ENCODE measurements at regions not wholly inside any gene's neighbourhood (a gene's known extent, or its start where the extent isn't known, plus 50 kb on each side); places are given as distances from the start of the nearest gene placed in this dataset.

DNA sequence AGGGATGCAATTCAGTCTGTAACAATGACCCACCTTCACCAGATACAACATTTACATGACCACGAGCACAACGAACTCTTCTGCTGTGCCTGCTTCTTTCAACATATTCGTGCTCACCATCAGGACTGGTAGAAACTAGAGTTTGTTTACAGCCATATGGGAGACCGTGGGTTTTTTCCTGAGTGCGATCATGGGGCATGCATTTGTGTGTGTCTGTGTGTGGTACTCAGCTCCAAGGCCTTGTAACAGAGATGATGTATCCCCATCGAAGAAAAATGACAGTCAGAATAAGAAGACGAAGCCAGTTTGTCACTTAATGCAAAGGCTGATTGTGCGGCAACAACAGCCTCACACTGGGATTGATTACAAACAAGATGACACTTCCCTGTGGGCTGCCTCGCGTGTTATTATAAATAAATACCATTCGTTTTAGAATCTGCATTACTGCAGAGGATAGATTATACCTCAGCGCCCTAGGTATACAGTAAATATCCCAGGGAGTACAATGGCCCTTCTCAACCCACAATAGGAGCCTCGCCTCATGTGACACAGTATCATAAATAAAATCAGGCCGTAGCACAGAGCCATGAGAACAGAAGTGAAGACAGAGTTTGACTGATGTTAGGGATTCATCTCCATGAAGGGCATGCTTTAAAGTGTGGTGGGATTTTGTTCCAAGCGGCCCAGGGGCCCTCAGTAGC is 97.3 kb upstream of the NOCT start:
- Histone ChIP-seq H3K36me3 (no peaks in the 10 kb centered on the region), H3K4me1 (ENCODE audit: control insufficient read depth in 1 of 2, low read depth in 2 of 2) (peaks cover 0 to 6% of the 10 kb centered on the region in 2 donors), H3K27ac (no peak overlapping the region), H3K4me3 (no peak overlapping the region), H3K27me3 (replicated peaks; ENCODE audit: insufficient read depth) (no peaks in the 10 kb centered on the region), H3K9me3 (no peaks in the 10 kb centered on the region)
- ATAC-seq (ENCODE audit: insufficient number of reproducible peaks, low FRiP score, low read depth) (no peak), DNase-seq (ENCODE audit: low spot score) (no peak)
- TF ChIP-seq CTCF (IDR thresholded peaks at IDR 0.05), result no peak

GRCh38 chr4:138916763-138917162 is 98.8 kb upstream of the NOCT start:
- H3K4me3 ChIP-seq, result no peak overlapping the region
- no peak for DNase-seq (ENCODE audit: low spot score)
- TF ChIP-seq CTCF (IDR thresholded peaks at IDR 0.05), result no peak
- H3K4me1 ChIP-seq (ENCODE audit: control insufficient read depth in 1 of 2, low read depth in 2 of 2), result peaks cover 6 to 11% of the 10 kb centered on the region in 2 donors
- no peaks in the 10 kb centered on the region for H3K27me3 ChIP-seq (replicated peaks; ENCODE audit: insufficient read depth)
- ATAC-seq (ENCODE audit: insufficient number of reproducible peaks, low FRiP score, low read depth), result no peak
- H3K9me3 ChIP-seq, result no peaks in the 10 kb centered on the region
- no peak overlapping the region for H3K27ac ChIP-seq
- no peaks in the 10 kb centered on the region for H3K36me3 ChIP-seq

DNA sequence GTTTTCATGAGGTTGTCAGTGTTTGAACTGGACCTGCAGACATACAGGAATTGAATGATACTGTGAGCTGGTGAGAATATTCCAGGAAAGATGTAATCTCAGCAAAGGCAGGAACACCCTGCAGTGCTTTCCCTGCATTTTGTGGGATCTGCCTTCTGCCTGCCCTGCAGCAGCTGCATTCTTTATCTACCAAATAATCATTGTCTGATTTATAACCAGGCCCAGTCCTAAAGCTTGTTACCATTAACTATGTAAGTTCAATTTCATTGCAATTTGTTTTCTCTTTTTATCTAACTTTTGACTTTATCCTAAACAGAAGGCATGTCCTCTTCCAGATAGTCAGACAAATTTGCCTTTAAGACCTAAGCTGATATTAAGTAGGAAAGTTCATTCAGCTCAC is 99.8 kb upstream of the NOCT start:
- DNase-seq (ENCODE audit: low spot score) (no peak), ATAC-seq (ENCODE audit: insufficient number of reproducible peaks, low FRiP score, low read depth) (no peak)
- no peak overlapping the region for H3K27ac ChIP-seq
- no peaks in the 10 kb centered on the region for H3K9me3 ChIP-seq
- no peak overlapping the region for H3K4me3 ChIP-seq
- no peaks in the 10 kb centered on the region for H3K36me3 ChIP-seq
- H3K27me3 ChIP-seq (replicated peaks; ENCODE audit: insufficient read depth), result no peaks in the 10 kb centered on the region
- no peak for TF ChIP-seq CTCF (IDR thresholded peaks at IDR 0.05)
- peaks cover 6 to 21% of the 10 kb centered on the region in 2 donors for H3K4me1 ChIP-seq (ENCODE audit: control insufficient read depth in 1 of 2, low read depth in 2 of 2)

GRCh38 chr4:138912704-138913340 is 102.8 kb upstream of the NOCT start:
- Histone ChIP-seq H3K36me3 (no peaks in the 10 kb centered on the region), H3K27ac (no peak overlapping the region), H3K9me3 (no peaks in the 10 kb centered on the region), H3K27me3 (replicated peaks; ENCODE audit: insufficient read depth) (no peaks in the 10 kb centered on the region), H3K4me3 (no peak overlapping the region), H3K4me1 (ENCODE audit: control insufficient read depth in 1 of 2, low read depth in 2 of 2) (peaks cover 0 to 29% of the 10 kb centered on the region in 2 donors)
- no peak for TF ChIP-seq CTCF (IDR thresholded peaks at IDR 0.05)
- no peak for ATAC-seq (ENCODE audit: insufficient number of reproducible peaks, low FRiP score, low read depth)
- no peak for DNase-seq (ENCODE audit: low spot score)

GRCh38 chr4:138911909-138912703 is 103.5 kb upstream of the NOCT start:
- Histone ChIP-seq H3K27ac (no peak overlapping the region), H3K4me3 (no peak overlapping the region), H3K36me3 (no peaks in the 10 kb centered on the region), H3K9me3 (no peaks in the 10 kb centered on the region), H3K4me1 (ENCODE audit: control insufficient read depth in 1 of 2, low read depth in 2 of 2) (peaks cover 0 to 29% of the 10 kb centered on the region in 2 donors), H3K27me3 (replicated peaks; ENCODE audit: insufficient read depth) (no peaks in the 10 kb centered on the region)
- no peak for DNase-seq (ENCODE audit: low spot score)
- no peak for ATAC-seq (ENCODE audit: insufficient number of reproducible peaks, low FRiP score, low read depth)
- no peak for TF ChIP-seq CTCF (IDR thresholded peaks at IDR 0.05)
